ENCODE measurements at regions not wholly inside any gene's neighbourhood (a gene's known extent, or its start where the extent isn't known, plus 50 kb on each side); places are given as distances from the start of the nearest gene placed in this dataset.
A peak's percentile ranks its signal among the peaks of the same experiment; 100 is the strongest.

- intact Hi-C loops (cut with micrococcal nuclease) = no loop called here
- in situ Hi-C loops (cut with MboI; ENCODE audit: low sequenced_read_pairs) = no loop called here
- H2AFZ ChIP-seq (replicated peaks; ENCODE audit: low read length, poor library complexity) = no peak overlapping the region
These were observed 162.4 kb upstream of the TUT7 start for GRCh38 chr9:86516564-86516963.

More at GRCh38 chr9:86516564-86516963, 162.4 kb upstream of the TUT7 start:
- Histone ChIP-seq H3K27ac (ENCODE audit: insufficient read depth, low read length) (no peak overlapping the region), H4K20me1 (ENCODE audit: insufficient read depth, low read length) (no peaks in the 10 kb centered on the region), H2AK5ac (ENCODE audit: low read depth, low read length) (peak overlapping the region; percentile 54; the same call in 1 of the 2 replicates), H3K9me3 (ENCODE audit: control insufficient read depth, insufficient read depth, low read length) (no peaks in the 10 kb centered on the region), H3K4me1 (ENCODE audit: control insufficient read depth, insufficient read depth, low read length) (peaks cover 10% of the 10 kb centered on the region), H3K36me3 (ENCODE audit: control insufficient read depth, insufficient read depth, low read length) (no peaks in the 10 kb centered on the region), H3K4ac (ENCODE audit: low read depth, low read length) (peak overlapping the region; percentile 39; the same call in 1 of the 2 replicates), H3K9ac (ENCODE audit: low read depth, low read length) (no peak overlapping the region), H3K4me2 (ENCODE audit: low read depth, low read length) (no peak overlapping the region), H2BK20ac (ENCODE audit: low read depth, low read length) (no peak overlapping the region), H3K14ac (replicated peaks; ENCODE audit: low read depth, low read length) (no peak overlapping the region), H3K27me3 (ENCODE audit: control insufficient read depth, insufficient read depth, low read length) (no peaks in the 10 kb centered on the region), H3K23ac (ENCODE audit: low read depth, low read length) (no peak overlapping the region), H2BK120ac (ENCODE audit: low read depth, low read length) (peak overlapping the region; percentile 65; the same call in 1 of the 2 replicates), H3K4me3 (ENCODE audit: insufficient read depth, low read depth, low read length) (no peak overlapping the region), H2BK5ac (ENCODE audit: low read depth, low read length, poor library complexity, severe bottlenecking) (no peak overlapping the region), H4K91ac (ENCODE audit: insufficient read depth, low read depth, low read length) (peak overlapping the region; percentile 43; the same call in 1 of the 2 replicates), H3K9me1 (ENCODE audit: insufficient read depth, low read length) (peaks cover 5% of the 10 kb centered on the region), H3K79me1 (ENCODE audit: low read depth in 1 of 2, low read length in 2 of 2) (no peaks in the 10 kb centered on the region), H2AK9ac (replicated peaks; ENCODE audit: low read depth, low read length, poor library complexity) (no peak overlapping the region), H3K56ac (ENCODE audit: extremely low read depth, insufficient read depth, low read length) (no peak overlapping the region), H2BK15ac (ENCODE audit: low read depth, low read length) (no peak overlapping the region; the same call in 2 of the 3 replicates), H4K8ac (ENCODE audit: low read depth in 2 of 2, low read length in 2 of 2) (no peak overlapping the region), H4K5ac (ENCODE audit: low read depth, low read length) (0 out of 2 replicates have a peak overlapping the region, but pooled peaks have one; percentile 29), H3K18ac (ENCODE audit: low read depth, low read length) (peak overlapping the region; percentile 24)
- POLR2A ChIA-PET (ENCODE audit: unreplicated experiment) = no interaction called here
- CTCF ChIA-PET = no interaction called here
- DNase-seq (no peak), ATAC-seq (ENCODE audit: low read depth) (no peak)
- BruUV-seq (replicated peaks) = no TSS peak
- 84% methylated on average over 5 of the region's 19 CpGs; no CpG with 5 or more reads in 1 of the 2 experiments for WGBS, 2 experiments (ENCODE audit: extremely low coverage in 2 of 2, insufficient read length in 1 of 2)
- dilution Hi-C loops (cut with HindIII; ENCODE audit: low sequenced_read_pairs, unreplicated experiment) = no loop called here
- TF ChIP-seq ELK1 (IDR thresholded peaks at IDR 0.05; ENCODE audit: borderline replicate concordance, low read depth, low read length) (no peak), MAFK (IDR thresholded peaks at IDR 0.05; ENCODE audit: low read depth, low read length) (no peak), NFE2L2 (IDR thresholded peaks at IDR 0.05; ENCODE audit: low read depth, low read length) (no peak), RFX5 (IDR thresholded peaks at IDR 0.05; ENCODE audit: low read depth, low read length) (no peak), CEBPB (IDR thresholded peaks at IDR 0.05; ENCODE audit: low read depth, low read length) (no peak), MAZ (IDR thresholded peaks at IDR 0.05; ENCODE audit: borderline replicate concordance, low read depth, low read length) (no peak), BHLHE40 (IDR thresholded peaks at IDR 0.05; ENCODE audit: low read depth, low read length) (no peak), USF2 (IDR thresholded peaks at IDR 0.05; ENCODE audit: low read depth, low read length) (no peak), RCOR1 (IDR thresholded peaks at IDR 0.05; ENCODE audit: insufficient replicate concordance, low read length) (no peak), MXI1 (IDR thresholded peaks at IDR 0.05; ENCODE audit: borderline replicate concordance, low read depth, low read length) (no peak)
